ENCODE measurements at regions not wholly inside any gene's neighbourhood (a gene's known extent, or its start where the extent isn't known, plus 50 kb on each side); places are given as distances from the start of the nearest gene placed in this dataset.

GRCh38 chr3:13265507-13265906, 154.6 kb downstream of the NUP210 start:
- TF ChIP-seq EZH2phosphoT487 (IDR thresholded peaks at IDR 0.05; ENCODE audit: insufficient read depth, low read depth) (no peak), EZH2 (IDR thresholded peaks at IDR 0.05; ENCODE audit: insufficient read depth, poor library complexity, severe bottlenecking) (no peak)
